Neutrophil (primary cell): ENCODE measurements at regions not wholly inside any gene's neighbourhood (a gene's known extent, or its start where the extent isn't known, plus 50 kb on each side); places are given as distances from the start of the nearest gene placed in this dataset.

Experiments used
- H3K27ac ChIP-seq: fragments of 200-600 bp; sonication (generic); 2 replicates; pipeline ENCODE4 v1.5.1; 2016; ENCODE audit warnings: mild to moderate bottlenecking, moderate library complexity
- H3K27me3 ChIP-seq: fragments of 200-600 bp; sonication (generic); 2 replicates; pipeline ENCODE4 v1.6.0; 2016; ENCODE audit warnings: mild to moderate bottlenecking
- H3K36me3 ChIP-seq: fragments of 200-600 bp; sonication (generic); 2 replicates; pipeline ENCODE4 v1.5.1; 2017
- H3K4me1 ChIP-seq, 2 experiments: fragments of 200-600 bp in 1 of 2; sonication (generic) in 1 of 2; 1 replicate in 1 of 2; 2 replicates in 1 of 2; pipeline versions ENCODE4 v1.5.1 to v1.6.1; 2013 to 2016; ENCODE audit warnings: low read depth in 1 of 2, low read length in 1 of 2, mild to moderate bottlenecking in 1 of 2, moderate library complexity in 1 of 2; ENCODE audit not compliant: control insufficient read depth in 1 of 2, insufficient read depth in 1 of 2
- H3K4me3 ChIP-seq, 2 experiments: fragments of 200-600 bp in 1 of 2; sonication (generic) in 1 of 2; 1 replicate in 1 of 2; 2 replicates in 1 of 2; pipeline ENCODE4 v1.5.1; 2013 to 2016; ENCODE audit warnings: low read depth in 1 of 2, low read length in 1 of 2, mild to moderate bottlenecking in 1 of 2, moderate library complexity in 1 of 2
- H3K9me3 ChIP-seq: fragments of 200-600 bp; sonication (generic); 2 replicates; pipeline ENCODE4 v1.5.1; 2016
- TF ChIP-seq, protein P1 (sequence below): fragments of 200-600 bp; sonication (generic); IDR thresholded peaks from 2 replicates; pipeline ENCODE4 v1.5.1; 2016; ENCODE audit warnings: antibody characterized with exemption

DNA sequence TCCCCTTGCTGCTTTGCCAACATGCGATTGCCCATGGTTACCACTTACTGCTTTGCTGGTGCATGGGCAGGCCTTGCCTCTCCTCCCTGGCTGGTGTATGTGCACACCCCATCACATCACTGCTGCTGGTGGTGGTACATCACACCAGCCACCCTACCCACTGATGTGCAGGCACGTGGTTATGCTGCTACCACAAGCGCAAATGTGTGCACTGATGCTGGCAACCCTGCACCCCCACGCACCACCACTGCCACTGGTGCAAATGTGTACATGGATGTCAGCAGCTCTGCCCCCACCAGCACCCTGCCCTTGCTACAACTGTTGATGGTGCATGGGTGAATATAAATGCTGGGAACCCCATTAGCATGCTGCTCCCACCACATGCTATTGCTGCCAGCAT is 261.7 kb downstream of the AEBP2 start:
- H3K27me3 ChIP-seq, result no peaks in the 10 kb centered on the region
- H3K4me3 ChIP-seq, result no peak overlapping the region
- H3K27ac ChIP-seq, result no peak overlapping the region
- TF ChIP-seq, protein P1, sequence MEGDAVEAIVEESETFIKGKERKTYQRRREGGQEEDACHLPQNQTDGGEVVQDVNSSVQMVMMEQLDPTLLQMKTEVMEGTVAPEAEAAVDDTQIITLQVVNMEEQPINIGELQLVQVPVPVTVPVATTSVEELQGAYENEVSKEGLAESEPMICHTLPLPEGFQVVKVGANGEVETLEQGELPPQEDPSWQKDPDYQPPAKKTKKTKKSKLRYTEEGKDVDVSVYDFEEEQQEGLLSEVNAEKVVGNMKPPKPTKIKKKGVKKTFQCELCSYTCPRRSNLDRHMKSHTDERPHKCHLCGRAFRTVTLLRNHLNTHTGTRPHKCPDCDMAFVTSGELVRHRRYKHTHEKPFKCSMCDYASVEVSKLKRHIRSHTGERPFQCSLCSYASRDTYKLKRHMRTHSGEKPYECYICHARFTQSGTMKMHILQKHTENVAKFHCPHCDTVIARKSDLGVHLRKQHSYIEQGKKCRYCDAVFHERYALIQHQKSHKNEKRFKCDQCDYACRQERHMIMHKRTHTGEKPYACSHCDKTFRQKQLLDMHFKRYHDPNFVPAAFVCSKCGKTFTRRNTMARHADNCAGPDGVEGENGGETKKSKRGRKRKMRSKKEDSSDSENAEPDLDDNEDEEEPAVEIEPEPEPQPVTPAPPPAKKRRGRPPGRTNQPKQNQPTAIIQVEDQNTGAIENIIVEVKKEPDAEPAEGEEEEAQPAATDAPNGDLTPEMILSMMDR, result no peak
- H3K4me1 ChIP-seq, result peaks cover 7% of the 10 kb centered on the region in 2 experiments
- H3K36me3 ChIP-seq, result no peaks in the 10 kb centered on the region
- H3K9me3 ChIP-seq, result no peaks in the 10 kb centered on the region

DNA sequence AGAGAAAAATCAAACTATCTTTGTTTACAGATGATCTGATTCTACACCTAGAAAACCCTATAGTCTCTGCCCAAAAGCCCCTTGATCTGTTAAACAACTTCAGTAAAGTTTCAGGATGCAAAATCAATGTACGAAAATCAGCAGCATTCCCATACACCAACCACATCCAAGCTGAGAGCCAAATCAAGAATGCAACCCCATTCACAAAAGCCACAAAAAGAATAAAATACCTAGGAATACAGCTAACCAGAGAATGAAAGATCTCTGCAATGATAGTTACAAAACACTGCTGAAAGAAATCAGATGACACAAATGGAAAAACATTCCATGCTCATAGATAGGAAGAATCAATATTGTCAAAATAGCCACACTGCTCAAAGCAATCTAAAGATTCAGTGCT is 265.7 kb downstream of the AEBP2 start:
- Histone ChIP-seq H3K27ac (no peak overlapping the region), H3K9me3 (no peaks in the 10 kb centered on the region), H3K4me1 (no peaks in the 10 kb centered on the region), H3K4me3 (no peak overlapping the region), H3K36me3 (no peaks in the 10 kb centered on the region), H3K27me3 (no peaks in the 10 kb centered on the region)
- TF ChIP-seq, protein P1, result no peak

DNA sequence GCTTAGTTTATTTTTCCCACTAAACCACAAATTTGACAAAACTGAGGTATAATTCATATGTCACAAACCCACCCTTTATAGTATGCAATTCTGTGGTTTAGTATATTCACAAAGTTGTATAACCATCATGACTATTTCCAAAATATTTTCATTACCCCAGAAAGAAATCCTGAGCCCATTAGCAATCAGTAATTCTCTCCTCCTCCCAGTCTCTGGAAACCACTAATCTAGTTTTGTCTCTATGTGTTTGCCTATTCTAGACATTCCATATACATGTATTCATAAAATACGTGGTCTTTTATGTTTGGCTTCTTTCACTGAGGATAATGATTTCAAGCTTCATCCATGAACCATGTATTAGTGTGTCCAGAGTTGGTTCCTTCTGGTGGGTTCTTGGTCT is 267.6 kb downstream of the AEBP2 start:
- H3K4me1 ChIP-seq, result no peaks in the 10 kb centered on the region
- no peaks in the 10 kb centered on the region for H3K27me3 ChIP-seq
- no peaks in the 10 kb centered on the region for H3K9me3 ChIP-seq
- H3K4me3 ChIP-seq, result no peak overlapping the region
- TF ChIP-seq, protein P1, result no peak
- H3K27ac ChIP-seq, result no peak overlapping the region
- no peaks in the 10 kb centered on the region for H3K36me3 ChIP-seq

DNA sequence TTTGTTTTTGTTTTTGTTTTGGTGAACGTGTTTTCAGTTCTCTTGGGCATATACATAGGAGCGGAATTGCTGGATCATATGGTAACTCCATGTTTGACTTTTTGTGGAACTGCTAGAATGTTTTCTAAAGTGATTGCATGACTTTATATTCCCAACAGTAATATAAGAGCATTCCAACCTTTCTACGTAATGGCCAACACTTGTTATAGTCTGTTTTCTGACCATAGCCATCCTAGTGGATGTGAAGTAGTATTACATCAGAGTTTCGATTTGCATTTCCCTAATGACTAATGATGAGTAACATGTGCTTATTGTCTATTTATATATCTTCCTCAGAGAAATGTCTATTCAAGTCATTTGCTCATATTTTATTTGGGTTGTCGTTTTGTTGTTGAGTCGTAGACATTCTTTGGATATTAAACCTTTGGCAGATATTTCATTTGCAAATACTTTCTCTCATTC is 268.7 kb downstream of the AEBP2 start:
- no peaks in the 10 kb centered on the region for H3K36me3 ChIP-seq
- no peaks in the 10 kb centered on the region for H3K27me3 ChIP-seq
- H3K9me3 ChIP-seq, result no peaks in the 10 kb centered on the region
- no peak overlapping the region for H3K4me3 ChIP-seq
- H3K4me1 ChIP-seq, result no peaks in the 10 kb centered on the region
- TF ChIP-seq, protein P1, result no peak
- H3K27ac ChIP-seq, result no peak overlapping the region

DNA sequence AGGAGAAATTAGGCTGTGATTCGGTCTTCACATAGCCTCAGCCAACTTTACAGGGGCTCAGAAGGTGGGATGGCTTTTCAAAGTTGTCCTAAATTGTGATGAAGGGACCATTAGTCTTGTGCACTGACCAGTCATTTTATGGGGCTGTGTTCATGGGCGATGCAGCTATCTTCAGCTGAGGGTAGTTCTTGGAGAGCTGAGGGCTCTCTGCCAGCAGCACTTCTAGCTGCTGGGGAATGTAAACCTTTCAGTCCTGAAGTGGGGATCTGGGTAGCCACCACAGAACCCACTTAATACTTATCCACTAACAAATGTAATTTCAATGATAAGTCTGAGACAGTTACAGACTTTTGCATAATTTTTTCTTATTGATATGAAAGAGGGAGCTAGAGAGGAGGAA is 270.6 kb downstream of the AEBP2 start:
- TF ChIP-seq, protein P1, result no peak
- Histone ChIP-seq H3K4me3 (no peak overlapping the region), H3K36me3 (no peaks in the 10 kb centered on the region), H3K9me3 (no peaks in the 10 kb centered on the region), H3K27me3 (no peaks in the 10 kb centered on the region), H3K27ac (no peak overlapping the region), H3K4me1 (no peaks in the 10 kb centered on the region)
